D721Med (cell line): ENCODE measurements at regions not wholly inside any gene's neighbourhood (a gene's known extent, or its start where the extent isn't known, plus 50 kb on each side); places are given as distances from the start of the nearest gene placed in this dataset.

Experiments used
- DNase-seq: peaks from one replicate; pipeline ENCODE4 v3.0.0; 2011; ENCODE audit warnings: low spot score; ENCODE audit not compliant: insufficient read length
- FAIRE-seq: peaks from 2 replicates; lab custom pipeline; 2011; peaks lifted over from hg19 to GRCh38; lab: Jason Lieb, UNC
- CTCF ChIP-seq: IDR thresholded peaks from 2 replicates; pipeline ENCODE4 v1.5.1; 2012; ENCODE audit warnings: mild to moderate bottlenecking, control low read depth; ENCODE audit not compliant: insufficient read depth; ENCODE audit errors: missing control alignments

GRCh38 chr12:115421796-115422709 is 738.1 kb upstream of the TBX3 start:
- FAIRE-seq, result no peak
- no peak for TF ChIP-seq CTCF
- no peak for DNase-seq

- DNase-seq (no peak), FAIRE-seq (no peak)
- TF ChIP-seq CTCF, result no peak
Observed at GRCh38 chr12:115421350-115421749, 737.4 kb upstream of the TBX3 start.

- no peak for DNase-seq
- FAIRE-seq, result no peak
- TF ChIP-seq CTCF, result no peak
Observed at GRCh38 chr12:115419145-115419646, 735.2 kb upstream of the TBX3 start.

- no peak for TF ChIP-seq CTCF
- no peak for DNase-seq
Observed at GRCh38 chr12:115417610-115418009, 733.6 kb upstream of the TBX3 start.

GRCh38 chr12:115416869-115417268 is 732.9 kb upstream of the TBX3 start:
- FAIRE-seq (no peak), DNase-seq (no peak)
- TF ChIP-seq CTCF, result no peak

More at GRCh38 chr12:115417610-115418009, 733.6 kb upstream of the TBX3 start:
- no peak for FAIRE-seq

GRCh38 chr12:115413626-115414025 is 729.7 kb upstream of the TBX3 start:
- DNase-seq (no peak), FAIRE-seq (no peak)
- no peak for TF ChIP-seq CTCF

- no peak for FAIRE-seq
- TF ChIP-seq CTCF, result no peak
- DNase-seq, result no peak
Observed at GRCh38 chr12:115412831-115413230, 728.9 kb upstream of the TBX3 start.
